ENCODE measurements at regions not wholly inside any gene's neighbourhood (a gene's known extent, or its start where the extent isn't known, plus 50 kb on each side); places are given as distances from the start of the nearest gene placed in this dataset.
"Not testable (repeated sequence)": the region's sequence is repeated elsewhere in the genome, so short reads cannot be mapped to it uniquely, and the experiment has no call there.

DNA sequence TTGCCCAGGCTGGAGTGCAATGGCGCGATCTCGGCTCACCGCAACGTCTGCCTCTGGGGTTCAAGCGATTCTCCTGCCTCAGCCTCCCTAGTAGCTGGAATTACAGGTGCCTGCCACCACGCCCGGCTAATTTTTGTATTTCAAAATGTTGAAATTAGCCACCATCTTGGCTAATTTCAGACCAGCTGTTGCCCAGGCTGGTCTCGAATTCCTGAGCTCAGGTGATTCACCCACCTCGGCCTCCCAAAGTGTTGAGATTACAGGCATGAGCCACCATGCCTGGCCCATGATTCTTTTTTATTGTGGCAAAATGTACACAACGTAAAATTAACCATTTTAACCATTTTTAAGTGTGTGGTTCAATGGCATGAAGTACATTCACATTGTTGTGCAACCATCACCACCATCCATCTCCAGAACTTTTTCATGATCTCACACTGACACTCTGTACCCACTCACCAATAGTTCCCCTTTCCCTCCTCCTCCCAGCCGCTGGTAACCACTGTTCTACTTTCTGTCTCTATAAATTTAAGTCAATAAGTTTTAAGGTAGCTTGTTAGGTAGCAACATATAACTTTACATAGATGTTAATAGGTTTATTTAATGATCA, 54.0 kb upstream of the RBM47 start:
- H3K23ac ChIP-seq (ENCODE audit: insufficient read length); H3K36me3 ChIP-seq (ENCODE audit: control insufficient read depth in 2 of 4, insufficient read depth in 4 of 4, low read length in 3 of 4); H3K27ac ChIP-seq (ENCODE audit: low read depth, low read length); H3K27me3 ChIP-seq (replicated peaks in 1 of 4; ENCODE audit: control insufficient read depth in 3 of 4, extremely low read depth in 1 of 4, insufficient read depth in 3 of 4, low read length in 3 of 4); H3K56ac ChIP-seq (replicated peaks; ENCODE audit: insufficient read length, low read depth, low read length); POLR2A ChIA-PET (ENCODE audit: partially characterized antibody); H3K4me2 ChIP-seq (ENCODE audit: insufficient read depth in 1 of 2, low read depth in 2 of 2, low read length in 2 of 2); H3K9me3 ChIP-seq (ENCODE audit: insufficient read depth in 2 of 2, low read depth in 1 of 2, low read length in 1 of 2); H4K91ac ChIP-seq (replicated peaks; ENCODE audit: insufficient read length, low read length); H2AK5ac ChIP-seq (ENCODE audit: low read depth, low read length); H3K4me3 ChIP-seq (ENCODE audit: extremely low read depth in 1 of 4, insufficient read depth in 2 of 4, low read depth in 3 of 4, low read length in 4 of 4); H2BK120ac ChIP-seq (replicated peaks; ENCODE audit: low read depth, low read length); H3K4me1 ChIP-seq (replicated peaks in 1 of 4; ENCODE audit: control insufficient read depth in 3 of 4, insufficient read depth in 4 of 4, low read length in 3 of 4); H3K79me2 ChIP-seq (ENCODE audit: control insufficient read depth in 1 of 2, insufficient read depth in 2 of 2, low read length in 2 of 2); H2BK15ac ChIP-seq (ENCODE audit: low read length); H3K4ac ChIP-seq (replicated peaks; ENCODE audit: insufficient read length, low read depth, low read length); H3K14ac ChIP-seq (ENCODE audit: insufficient read length); H2BK12ac ChIP-seq (ENCODE audit: low read depth, low read length); DNase-seq (ENCODE audit: low read depth in 1 of 2, low spot score in 2 of 2); H2AFZ ChIP-seq (ENCODE audit: low read length); H3K23me2 ChIP-seq (ENCODE audit: low read depth, low read length); H3K9ac ChIP-seq (replicated peaks in 1 of 4; ENCODE audit: extremely low read depth in 1 of 4, low read depth in 3 of 4, low read length in 3 of 4); H2BK5ac ChIP-seq (ENCODE audit: low read depth, low read length); H3K18ac ChIP-seq (ENCODE audit: extremely low read depth, low read length); FAIRE-seq; H4K5ac ChIP-seq (ENCODE audit: insufficient read length, low read depth, low read length); H2BK20ac ChIP-seq (ENCODE audit: low read length); H3K79me1 ChIP-seq (ENCODE audit: low read depth, low read length); H4K8ac ChIP-seq (ENCODE audit: extremely low read depth, insufficient read depth, low read length); H4K20me1 ChIP-seq (replicated peaks in 1 of 2; ENCODE audit: control insufficient read depth in 1 of 2, insufficient read depth in 2 of 2, low read length in 2 of 2): not testable (repeated sequence)
- CTCF ChIA-PET (ENCODE audit: partially characterized antibody): interaction anchor here (1.2 kb wide), 1 partner anchor 8 kb away, joined by 3 read pairs; no protein-coding TSS in a partner anchor
- 97% methylated on average over 12 of the region's 12 CpGs; no CpG with 5 or more reads in 1 of the 2 experiments for WGBS, 2 experiments (ENCODE audit: extremely low coverage in 1 of 2, insufficient coverage in 1 of 2, insufficient read length in 1 of 2, insufficient replicate concordance in 2 of 2, low coverage in 1 of 2, low lambda C conversion rate in 2 of 2, missing lambda C conversion rate in 1 of 2)
